ENCODE measurements at regions not wholly inside any gene's neighbourhood (a gene's known extent, or its start where the extent isn't known, plus 50 kb on each side); places are given as distances from the start of the nearest gene placed in this dataset.

DNA sequence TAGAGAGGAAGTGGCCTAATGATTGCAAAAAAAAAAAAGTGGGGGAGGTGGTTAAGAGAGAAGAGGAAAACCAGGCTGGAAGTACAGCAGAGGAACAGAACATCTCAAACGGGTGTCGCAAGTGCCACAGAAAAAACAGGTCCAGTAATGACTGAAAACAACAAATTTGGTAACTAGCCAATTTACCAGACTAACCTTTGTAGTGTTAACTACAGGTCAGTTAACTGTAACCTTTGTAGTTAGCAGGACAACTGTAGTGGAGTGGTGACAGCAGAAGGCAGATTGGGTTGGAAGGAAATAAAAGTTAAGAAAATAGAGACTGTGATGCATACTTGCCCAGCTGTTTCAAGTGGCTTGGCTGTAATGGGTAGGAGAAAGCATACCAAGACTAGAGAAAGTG is 91.4 kb upstream of the CHST9 start:
- CTCF ChIA-PET = no interaction called here
- POLR2A ChIA-PET (ENCODE audit: low non-redundant PET) = no interaction called here
- no peak for DNase-seq (ENCODE audit: low spot score)
- H3K27ac ChIP-seq = no peak overlapping the region
- TF ChIP-seq, protein P1, sequence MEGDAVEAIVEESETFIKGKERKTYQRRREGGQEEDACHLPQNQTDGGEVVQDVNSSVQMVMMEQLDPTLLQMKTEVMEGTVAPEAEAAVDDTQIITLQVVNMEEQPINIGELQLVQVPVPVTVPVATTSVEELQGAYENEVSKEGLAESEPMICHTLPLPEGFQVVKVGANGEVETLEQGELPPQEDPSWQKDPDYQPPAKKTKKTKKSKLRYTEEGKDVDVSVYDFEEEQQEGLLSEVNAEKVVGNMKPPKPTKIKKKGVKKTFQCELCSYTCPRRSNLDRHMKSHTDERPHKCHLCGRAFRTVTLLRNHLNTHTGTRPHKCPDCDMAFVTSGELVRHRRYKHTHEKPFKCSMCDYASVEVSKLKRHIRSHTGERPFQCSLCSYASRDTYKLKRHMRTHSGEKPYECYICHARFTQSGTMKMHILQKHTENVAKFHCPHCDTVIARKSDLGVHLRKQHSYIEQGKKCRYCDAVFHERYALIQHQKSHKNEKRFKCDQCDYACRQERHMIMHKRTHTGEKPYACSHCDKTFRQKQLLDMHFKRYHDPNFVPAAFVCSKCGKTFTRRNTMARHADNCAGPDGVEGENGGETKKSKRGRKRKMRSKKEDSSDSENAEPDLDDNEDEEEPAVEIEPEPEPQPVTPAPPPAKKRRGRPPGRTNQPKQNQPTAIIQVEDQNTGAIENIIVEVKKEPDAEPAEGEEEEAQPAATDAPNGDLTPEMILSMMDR (conservative IDR thresholded peaks at IDR 0.05; ENCODE audit: low read depth) = no peak

DNA sequence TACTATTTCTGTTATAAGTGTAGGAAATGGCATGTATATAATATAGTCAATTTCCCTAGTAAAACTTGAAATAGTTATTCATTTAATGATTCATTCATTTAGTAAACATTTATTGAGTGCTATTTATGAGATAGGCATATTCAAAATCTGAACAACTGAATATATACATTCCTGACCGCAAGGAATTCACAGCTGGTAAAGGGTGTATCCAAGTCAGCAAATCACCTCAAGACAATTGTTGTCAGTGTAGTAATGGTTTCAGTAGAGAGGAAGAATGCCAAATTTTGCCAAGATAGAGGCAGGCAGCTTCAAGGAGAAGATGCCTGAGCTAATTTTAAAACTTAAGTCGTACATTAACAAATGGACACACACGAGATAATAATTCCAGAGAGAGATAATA is 89.8 kb upstream of the CHST9 start:
- CTCF ChIA-PET = no interaction called here
- POLR2A ChIA-PET (ENCODE audit: low non-redundant PET) = no interaction called here
- H3K27ac ChIP-seq = no peak overlapping the region
- TF ChIP-seq, protein P1 (conservative IDR thresholded peaks at IDR 0.05; ENCODE audit: low read depth) = no peak
- no peak for DNase-seq (ENCODE audit: low spot score)

DNA sequence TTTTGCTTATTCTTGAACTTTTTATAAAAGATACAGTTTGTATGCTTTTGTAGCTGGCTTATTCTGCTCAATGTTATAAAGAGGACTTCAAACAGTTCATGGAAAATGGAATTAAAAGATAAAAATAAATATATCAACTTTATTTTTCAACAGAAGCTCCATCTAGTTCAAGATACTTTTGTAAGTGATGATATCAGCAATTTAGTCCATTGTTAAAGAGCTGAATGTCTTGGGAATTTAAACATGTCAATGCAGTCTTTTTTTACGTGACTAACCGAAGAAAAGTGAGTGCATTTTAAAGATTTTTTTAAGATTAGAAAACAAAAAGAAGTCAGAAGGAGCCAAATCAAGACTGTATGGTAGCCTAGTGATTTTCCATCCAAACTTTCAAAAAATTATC is 85.4 kb upstream of the CHST9 start:
- TF ChIP-seq, protein P1 (conservative IDR thresholded peaks at IDR 0.05; ENCODE audit: low read depth) = no peak
- DNase-seq (ENCODE audit: low spot score) = no peak
- H3K27ac ChIP-seq = no peak overlapping the region
- ChIA-PET POLR2A (ENCODE audit: low non-redundant PET) (no interaction called here), CTCF (no interaction called here)

DNA sequence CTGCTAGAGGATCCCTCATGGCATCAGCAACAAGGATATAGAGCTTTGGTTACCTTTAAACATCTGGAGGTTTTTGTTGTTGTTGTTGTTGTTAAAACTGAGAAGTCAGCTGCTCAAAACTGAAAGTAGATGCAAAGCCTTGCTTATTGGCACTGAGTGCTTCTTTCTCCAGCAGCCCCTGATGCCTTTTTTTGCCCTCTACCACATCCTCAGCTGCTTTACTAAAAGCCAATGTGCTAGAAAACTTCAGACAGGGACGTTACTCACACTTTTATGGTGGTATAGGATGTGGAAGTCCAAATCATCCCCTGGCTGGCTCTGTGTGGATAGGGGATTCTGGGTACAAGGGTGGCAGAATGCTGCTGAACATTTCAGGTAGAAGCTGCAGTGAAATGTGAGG is 78.3 kb upstream of the CHST9 start:
- H3K27ac ChIP-seq = no peak overlapping the region
- POLR2A ChIA-PET (ENCODE audit: low non-redundant PET) = no interaction called here
- CTCF ChIA-PET = no interaction called here
- TF ChIP-seq, protein P1 (conservative IDR thresholded peaks at IDR 0.05; ENCODE audit: low read depth) = no peak
- no peak for DNase-seq (ENCODE audit: low spot score)

DNA sequence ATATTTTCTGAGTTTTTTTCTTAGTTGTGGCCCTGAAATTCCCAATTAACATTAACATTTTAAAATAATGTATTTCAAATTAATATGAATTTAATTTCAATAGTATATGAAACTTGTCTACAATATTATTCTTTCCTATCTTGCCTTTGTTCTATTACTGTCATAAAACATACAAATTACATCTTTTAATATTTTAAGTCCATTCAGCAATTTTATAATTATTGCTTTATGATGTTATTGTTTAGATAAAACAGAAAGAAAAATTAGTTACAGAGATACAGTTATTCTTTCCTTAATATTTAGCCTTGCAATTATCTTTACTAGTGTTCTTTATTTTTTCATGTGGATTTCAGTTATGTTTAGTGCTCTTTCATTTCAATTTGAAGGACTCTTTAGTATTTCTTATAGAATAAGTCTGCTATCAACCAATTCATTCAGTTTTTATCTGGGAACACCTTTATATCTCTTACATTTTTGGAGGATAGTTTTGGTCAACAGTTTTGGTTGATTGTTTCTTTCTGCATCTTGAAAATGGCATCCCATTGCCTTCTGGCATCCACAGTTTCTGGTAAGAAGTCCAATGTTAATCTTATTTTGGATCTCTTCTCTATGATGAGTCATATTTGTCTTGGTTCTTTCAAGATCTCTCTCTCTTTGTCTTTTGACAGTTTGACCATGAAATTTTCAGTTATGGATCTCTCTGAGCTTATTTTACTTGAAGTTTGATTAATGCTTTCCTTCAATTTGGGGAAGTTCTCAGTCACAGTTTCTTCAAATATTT is 76.9 kb upstream of the CHST9 start:
- ChIA-PET POLR2A (ENCODE audit: low non-redundant PET) (no interaction called here), CTCF (no interaction called here)
- H3K27ac ChIP-seq = no peak overlapping the region
- TF ChIP-seq, protein P1 (conservative IDR thresholded peaks at IDR 0.05; ENCODE audit: low read depth) = no peak
- DNase-seq (ENCODE audit: low spot score) = no peak

DNA sequence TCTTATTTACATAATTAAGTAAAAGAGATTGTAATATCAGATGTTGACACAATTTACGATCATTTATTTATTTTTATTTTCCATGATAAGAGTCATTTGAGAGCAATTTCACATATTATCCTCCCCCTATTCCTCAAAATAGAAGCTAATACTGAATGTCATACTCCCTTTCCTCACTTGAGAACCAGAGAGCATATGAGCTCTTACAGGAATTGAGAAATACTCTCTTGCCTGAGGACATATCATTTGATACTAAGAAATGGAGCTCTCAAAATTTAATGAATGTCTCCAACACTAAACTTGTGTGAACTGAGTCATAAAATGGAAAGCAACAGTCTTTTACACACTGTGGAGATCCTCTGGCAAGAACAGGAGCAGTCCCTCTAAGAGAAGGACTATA is 68.5 kb upstream of the CHST9 start:
- TF ChIP-seq, protein P1 (conservative IDR thresholded peaks at IDR 0.05; ENCODE audit: low read depth) = no peak
- H3K27ac ChIP-seq = no peak overlapping the region
- DNase-seq (ENCODE audit: low spot score) = no peak
- CTCF ChIA-PET = no interaction called here
- POLR2A ChIA-PET (ENCODE audit: low non-redundant PET) = no interaction called here

Data from RWPE1 (cell line).